Erythroblast (primary cell): ENCODE measurements at regions not wholly inside any gene's neighbourhood (a gene's known extent, or its start where the extent isn't known, plus 50 kb on each side); places are given as distances from the start of the nearest gene placed in this dataset.

ENCODE experiments used
- DNase-seq, 2 experiments: peaks; one replicate each; lab custom pipeline; 2025; lab: John Stamatoyannopoulos, UW
- GATA1 ChIP-seq: IDR thresholded peaks from 2 replicates; pipeline ENCODE4 v1.6.1; 2011; ENCODE audit warnings: low read depth, mild to moderate bottlenecking, control low read depth, low read length, moderate library complexity
- POLR2A ChIP-seq: IDR thresholded peaks from 2 replicates; pipeline ENCODE4 v1.6.1; 2011; ENCODE audit warnings: mild to moderate bottlenecking, low read length

- DNase-seq: no peak
- TF ChIP-seq POLR2A (no peak), GATA1 (no peak)
Observed at GRCh38 chr14:95394297-95395097, 74.8 kb upstream of the CLMN start.

GRCh38 chr14:95392841-95393240, 73.1 kb upstream of the CLMN start:
- TF ChIP-seq POLR2A (no peak), GATA1 (no peak)
- DNase-seq: no peak

GRCh38 chr14:95391331-95391730, 71.6 kb upstream of the CLMN start:
- no peak for DNase-seq
- TF ChIP-seq GATA1: no peak
- TF ChIP-seq POLR2A: no peak

GRCh38 chr14:95389471-95390011, 69.8 kb upstream of the CLMN start:
- no peak for TF ChIP-seq GATA1
- no peak for TF ChIP-seq POLR2A
- no peak for DNase-seq

- TF ChIP-seq GATA1 (no peak), POLR2A (no peak)
- DNase-seq: no peak
Observed at GRCh38 chr14:95388699-95389098, 69.0 kb upstream of the CLMN start.

- no peak for DNase-seq
- no peak for TF ChIP-seq POLR2A
- TF ChIP-seq GATA1: no peak
Observed at GRCh38 chr14:95387826-95388445, 68.2 kb upstream of the CLMN start.

- no peak for DNase-seq
- TF ChIP-seq POLR2A: no peak
- TF ChIP-seq GATA1: no peak
Observed at GRCh38 chr14:95386536-95387095, 66.9 kb upstream of the CLMN start.

- TF ChIP-seq POLR2A (no peak), GATA1 (no peak)
- DNase-seq: no peak
Observed at GRCh38 chr14:95385701-95386100, 66.0 kb upstream of the CLMN start.

- TF ChIP-seq GATA1 (no peak), POLR2A (no peak)
- no peak for DNase-seq
Observed at GRCh38 chr14:95382747-95383146, 63.0 kb upstream of the CLMN start.

- no peak for DNase-seq
- TF ChIP-seq POLR2A: no peak
- TF ChIP-seq GATA1: no peak
Observed at GRCh38 chr14:95381726-95382125, 62.0 kb upstream of the CLMN start.

- peak in 1 of 2 experiments; percentile 18 for DNase-seq
- TF ChIP-seq GATA1 (no peak), POLR2A (no peak)
Observed at GRCh38 chr14:95380350-95381042, 60.8 kb upstream of the CLMN start.

GRCh38 chr14:95379634-95380033, 59.9 kb upstream of the CLMN start:
- no peak for TF ChIP-seq GATA1
- no peak for TF ChIP-seq POLR2A
- DNase-seq: no peak

- TF ChIP-seq GATA1 (no peak), POLR2A (no peak)
- DNase-seq: no peak
Observed at GRCh38 chr14:95375539-95376109, 55.9 kb upstream of the CLMN start.

GRCh38 chr14:95374239-95374997, 54.7 kb upstream of the CLMN start:
- DNase-seq: no peak
- TF ChIP-seq POLR2A (no peak), GATA1 (no peak)
